ENCODE measurements at regions not wholly inside any gene's neighbourhood (a gene's known extent, or its start where the extent isn't known, plus 50 kb on each side); places are given as distances from the start of the nearest gene placed in this dataset.
"Not testable (repeated sequence)": the region's sequence is repeated elsewhere in the genome, so short reads cannot be mapped to it uniquely, and the experiment has no call there.

DNA sequence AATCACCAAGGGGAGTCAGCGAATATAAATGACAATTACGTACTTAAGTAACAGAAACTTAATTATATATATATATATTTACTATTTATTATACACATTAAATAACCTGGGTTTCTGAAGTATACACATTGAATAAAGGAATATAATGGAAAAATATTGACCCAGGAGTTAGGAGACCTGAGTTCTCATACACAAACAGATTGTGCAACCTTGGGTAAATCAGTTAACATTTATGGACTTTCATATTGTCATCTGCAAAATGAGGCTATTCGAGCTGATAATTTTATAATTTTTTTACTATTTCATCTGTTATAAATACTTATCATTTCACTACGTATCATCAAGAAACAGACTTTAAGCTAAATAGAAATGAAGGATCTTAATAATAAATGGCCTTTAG, 75.1 kb upstream of the SRRM3 start:
- Mint-ChIP-seq H3K4me1 (no peaks in the 10 kb centered on the region), H3K27me3 (peaks cover 11% of the 10 kb centered on the region), H3K27ac (no peak overlapping the region), H3K4me3 (no peak overlapping the region), H3K36me3 (ENCODE audit: low read depth) (no peaks in the 10 kb centered on the region), H3K9me3 (no peaks in the 10 kb centered on the region)
- no peak for DNase-seq
- ATAC-seq (ENCODE audit: low read depth): no peak
- ChIA-PET CTCF (no interaction called here), POLR2A (no interaction called here)
- TF ChIP-seq, protein P1, sequence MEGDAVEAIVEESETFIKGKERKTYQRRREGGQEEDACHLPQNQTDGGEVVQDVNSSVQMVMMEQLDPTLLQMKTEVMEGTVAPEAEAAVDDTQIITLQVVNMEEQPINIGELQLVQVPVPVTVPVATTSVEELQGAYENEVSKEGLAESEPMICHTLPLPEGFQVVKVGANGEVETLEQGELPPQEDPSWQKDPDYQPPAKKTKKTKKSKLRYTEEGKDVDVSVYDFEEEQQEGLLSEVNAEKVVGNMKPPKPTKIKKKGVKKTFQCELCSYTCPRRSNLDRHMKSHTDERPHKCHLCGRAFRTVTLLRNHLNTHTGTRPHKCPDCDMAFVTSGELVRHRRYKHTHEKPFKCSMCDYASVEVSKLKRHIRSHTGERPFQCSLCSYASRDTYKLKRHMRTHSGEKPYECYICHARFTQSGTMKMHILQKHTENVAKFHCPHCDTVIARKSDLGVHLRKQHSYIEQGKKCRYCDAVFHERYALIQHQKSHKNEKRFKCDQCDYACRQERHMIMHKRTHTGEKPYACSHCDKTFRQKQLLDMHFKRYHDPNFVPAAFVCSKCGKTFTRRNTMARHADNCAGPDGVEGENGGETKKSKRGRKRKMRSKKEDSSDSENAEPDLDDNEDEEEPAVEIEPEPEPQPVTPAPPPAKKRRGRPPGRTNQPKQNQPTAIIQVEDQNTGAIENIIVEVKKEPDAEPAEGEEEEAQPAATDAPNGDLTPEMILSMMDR (IDR thresholded peaks at IDR 0.05): no peak
- intact Hi-C loops (cut with micrococcal nuclease): no loop called here

DNA sequence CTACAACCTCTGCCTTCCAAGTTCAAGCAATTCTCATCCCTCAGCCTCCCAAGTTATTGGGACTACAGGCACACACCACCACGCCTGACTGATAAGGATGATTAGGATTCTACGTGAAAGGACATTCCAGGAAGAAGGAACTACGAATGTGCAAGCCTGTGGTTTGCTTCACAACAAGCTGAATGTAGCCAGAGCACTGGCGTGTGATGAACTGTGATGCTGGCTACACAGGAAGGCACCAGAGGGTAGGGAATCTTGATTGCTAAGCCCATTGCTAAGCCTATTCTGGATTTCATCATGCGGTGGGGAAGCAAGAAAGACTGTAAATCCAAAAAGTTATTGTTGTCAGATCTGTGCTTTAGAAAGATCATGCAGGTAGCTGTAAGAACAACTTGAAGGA, 72.3 kb upstream of the SRRM3 start:
- ChIA-PET POLR2A (interaction anchor here (0.6 kb wide), 1 partner anchor 531 kb away, joined by 3 read pairs; no protein-coding TSS in a partner anchor), CTCF (no interaction called here)
- intact Hi-C loops (cut with micrococcal nuclease): no loop called here
- DNase-seq (no peak), ATAC-seq (ENCODE audit: low read depth) (no peak)
- TF ChIP-seq, protein P1 (IDR thresholded peaks at IDR 0.05): no peak
- no peak overlapping the region for H3K27ac Mint-ChIP-seq
- H3K4me1 Mint-ChIP-seq: peaks cover 10% of the 10 kb centered on the region
- peaks cover 15% of the 10 kb centered on the region for H3K27me3 Mint-ChIP-seq
- no peak overlapping the region for H3K4me3 Mint-ChIP-seq
- H3K9me3 Mint-ChIP-seq: no peaks in the 10 kb centered on the region
- H3K36me3 Mint-ChIP-seq (ENCODE audit: low read depth): no peaks in the 10 kb centered on the region

DNA sequence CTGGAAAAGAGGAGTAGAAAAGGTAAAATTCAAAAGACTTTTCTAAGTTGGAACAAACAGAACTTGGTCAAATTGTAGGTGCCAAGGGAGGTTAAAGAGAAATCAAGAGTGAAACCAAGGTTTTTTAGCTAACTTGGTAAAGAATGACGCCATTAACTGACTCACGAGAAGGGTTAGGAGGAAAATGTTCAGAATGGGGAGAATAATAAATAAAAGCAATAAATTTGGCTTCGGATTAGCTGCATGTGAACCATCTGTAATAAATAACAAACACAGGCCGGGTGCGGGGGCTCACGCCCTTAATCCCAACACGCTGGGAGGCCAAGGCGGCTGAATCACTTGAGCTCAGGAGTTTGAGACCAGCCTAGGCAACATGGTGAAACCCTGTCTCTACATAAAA, 71.9 kb upstream of the SRRM3 start:
- no peak overlapping the region for H3K27ac Mint-ChIP-seq
- CTCF ChIA-PET: no interaction called here
- TF ChIP-seq, protein P1 (IDR thresholded peaks at IDR 0.05): no peak
- POLR2A ChIA-PET: interaction anchor here (0.6 kb wide), 1 partner anchor 532 kb away, joined by 3 read pairs; no protein-coding TSS in a partner anchor
- H3K36me3 Mint-ChIP-seq (ENCODE audit: low read depth): no peaks in the 10 kb centered on the region
- DNase-seq: no peak
- no peak overlapping the region for H3K4me3 Mint-ChIP-seq
- H3K27me3 Mint-ChIP-seq: peaks cover 15% of the 10 kb centered on the region
- ATAC-seq (ENCODE audit: low read depth): no peak
- intact Hi-C loops (cut with micrococcal nuclease): loop anchor here (5.0 kb wide), 1 partner anchor 253 kb away; the partner anchor contains the start of gene RHBDD2
- no peaks in the 10 kb centered on the region for H3K9me3 Mint-ChIP-seq
- H3K4me1 Mint-ChIP-seq: peaks cover 10% of the 10 kb centered on the region

DNA sequence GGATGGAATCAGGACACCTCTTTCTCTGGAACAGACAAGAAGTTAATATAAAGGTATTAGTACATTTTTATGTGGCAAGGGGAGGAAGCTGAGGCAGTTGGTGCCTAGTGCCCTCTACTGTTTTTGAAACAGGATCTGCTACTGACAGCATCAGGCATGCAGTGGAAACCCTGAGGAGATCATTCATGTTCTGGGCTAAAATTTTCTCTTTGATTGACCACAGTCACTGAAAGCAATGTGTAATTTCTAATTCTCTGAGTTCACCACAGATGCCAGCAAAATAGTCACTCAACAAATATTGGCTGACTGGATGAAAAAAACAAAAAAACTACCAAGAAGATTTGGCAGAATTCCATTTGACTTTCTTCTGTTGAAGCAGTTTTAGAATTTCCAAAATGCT, 71.0 kb upstream of the SRRM3 start:
- Mint-ChIP-seq H3K27me3 (peaks cover 15% of the 10 kb centered on the region), H3K4me1 (peaks cover 10% of the 10 kb centered on the region)
- DNase-seq; H3K9me3 Mint-ChIP-seq; H3K4me3 Mint-ChIP-seq; H3K36me3 Mint-ChIP-seq (ENCODE audit: low read depth); POLR2A ChIA-PET; ATAC-seq (ENCODE audit: low read depth); H3K27ac Mint-ChIP-seq; CTCF ChIA-PET: not testable (repeated sequence)
- intact Hi-C loops (cut with micrococcal nuclease): loop anchor here (5.0 kb wide), 1 partner anchor 253 kb away; the partner anchor contains the start of gene RHBDD2

DNA sequence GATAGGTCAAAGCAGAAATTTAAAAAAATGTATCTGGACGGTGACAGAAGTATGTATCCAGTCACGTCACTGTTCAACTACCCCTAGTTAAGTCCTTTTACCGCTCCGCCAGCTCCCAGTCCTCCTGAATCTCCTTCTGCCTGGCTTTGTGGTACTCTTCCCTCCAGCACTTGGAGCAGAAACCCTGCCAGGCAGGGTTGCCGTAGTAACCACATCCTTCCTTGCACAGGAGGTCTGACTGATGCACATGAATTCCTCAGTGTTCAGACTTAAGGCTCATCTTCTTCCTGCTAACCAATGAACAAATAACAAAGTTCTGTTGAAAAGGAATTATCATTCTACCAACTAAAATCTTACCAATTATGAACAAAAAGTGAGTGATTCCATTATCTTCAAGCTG, 69.8 kb upstream of the SRRM3 start:
- CTCF ChIA-PET; H3K9me3 Mint-ChIP-seq; H3K36me3 Mint-ChIP-seq (ENCODE audit: low read depth); H3K4me3 Mint-ChIP-seq; POLR2A ChIA-PET; H3K27ac Mint-ChIP-seq; DNase-seq; ATAC-seq (ENCODE audit: low read depth): not testable (repeated sequence)
- H3K27me3 Mint-ChIP-seq: peaks cover 21% of the 10 kb centered on the region
- intact Hi-C loops (cut with micrococcal nuclease): loop anchor here (5.0 kb wide), 1 partner anchor 255 kb away; the partner anchor contains the start of gene RHBDD2
- peaks cover 10% of the 10 kb centered on the region for H3K4me1 Mint-ChIP-seq

DNA sequence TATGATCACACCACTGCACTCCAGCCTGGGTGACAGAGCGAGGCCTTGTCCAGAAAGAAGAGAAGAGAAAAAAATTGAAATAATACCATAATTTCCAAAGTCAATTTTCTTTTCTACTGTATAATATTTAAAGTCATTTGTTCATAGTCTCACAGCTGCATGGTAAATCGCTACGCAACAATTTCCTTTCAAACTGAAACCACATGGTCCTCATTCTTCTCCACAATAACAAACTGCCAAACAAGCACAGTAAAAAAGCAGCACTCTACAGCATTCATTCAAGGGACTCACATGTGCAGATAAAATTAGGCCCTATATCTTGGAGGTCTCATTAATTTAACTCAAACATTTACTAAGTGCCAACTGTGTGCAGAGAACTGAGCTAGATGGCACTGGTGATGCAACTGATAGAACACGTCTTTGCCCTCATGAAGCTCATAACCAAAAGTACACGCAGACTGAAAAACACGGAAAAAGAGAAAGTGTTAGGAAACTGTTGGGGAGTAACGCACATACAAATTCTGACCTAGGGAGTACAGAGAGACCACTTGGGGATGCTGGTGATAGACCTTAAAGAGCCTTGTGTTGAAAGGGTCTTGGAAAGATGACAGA, 68.4 kb upstream of the SRRM3 start:
- POLR2A ChIA-PET: interaction anchor here (0.7 kb wide), 1 partner anchor 184 kb away, joined by 3 read pairs; no protein-coding TSS in a partner anchor
- Mint-ChIP-seq H3K9me3 (no peaks in the 10 kb centered on the region), H3K27ac (peak overlapping the region; percentile 24), H3K27me3 (peaks cover 24% of the 10 kb centered on the region), H3K4me1 (peaks cover 10% of the 10 kb centered on the region), H3K4me3 (peak overlapping the region; percentile 29), H3K36me3 (ENCODE audit: low read depth) (no peaks in the 10 kb centered on the region)
- CTCF ChIA-PET: no interaction called here
- TF ChIP-seq, protein P1 (IDR thresholded peaks at IDR 0.05): no peak
- intact Hi-C loops (cut with micrococcal nuclease): loop anchor here (5.0 kb wide), 1 partner anchor 256 kb away; the partner anchor contains the start of gene RHBDD2
- ATAC-seq (ENCODE audit: low read depth): no peak
- DNase-seq: no peak
